Progenitor cell of endocrine pancreas (in vitro differentiated cells): ENCODE measurements at regions not wholly inside any gene's neighbourhood (a gene's known extent, or its start where the extent isn't known, plus 50 kb on each side); places are given as distances from the start of the nearest gene placed in this dataset.

Experiments
- DNase-seq: peaks from one replicate; pipeline ENCODE4 v3.0.0; 2021; ENCODE audit warnings: low spot score; ENCODE audit not compliant: unreplicated experiment
- H3K27ac Mint-ChIP-seq: 2 replicates; pipeline ENCODE4 v1.8.0; 2021; ENCODE audit warnings: mild to moderate bottlenecking, moderate library complexity, mixed read lengths
- H3K27me3 Mint-ChIP-seq: 2 replicates; pipeline ENCODE4 v1.8.0; 2021; ENCODE audit warnings: mixed read lengths
- H3K36me3 Mint-ChIP-seq: 2 replicates; pipeline ENCODE4 v1.8.0; 2022; ENCODE audit warnings: mixed read lengths; ENCODE audit not compliant: insufficient read depth
- H3K4me1 Mint-ChIP-seq: 2 replicates; pipeline ENCODE4 v1.8.0; 2021; ENCODE audit warnings: low read depth, mixed read lengths
- H3K4me3 Mint-ChIP-seq: 2 replicates; pipeline ENCODE4 v1.8.0; 2021; ENCODE audit warnings: low read depth, mild to moderate bottlenecking, moderate library complexity, mixed read lengths
- H3K9me3 Mint-ChIP-seq: 2 replicates; pipeline ENCODE4 v1.8.0; 2021; ENCODE audit warnings: low read depth, mixed read lengths
- CTCF ChIP-seq: fragments of 200-600 bp; sonication (generic); IDR thresholded peaks from one replicate; pipeline ENCODE4 v1.5.0; 2021; ENCODE audit warnings: antibody characterized with exemption, mild to moderate bottlenecking; ENCODE audit not compliant: unreplicated experiment

- Mint-ChIP-seq H3K9me3 (no peaks in the 10 kb centered on the region), H3K4me3 (no peak overlapping the region), H3K27ac (no peak overlapping the region), H3K4me1 (no peaks in the 10 kb centered on the region), H3K36me3 (no peaks in the 10 kb centered on the region), H3K27me3 (no peaks in the 10 kb centered on the region)
- no peak for DNase-seq
- TF ChIP-seq CTCF: no peak
These were observed 101.5 kb downstream of the SCG2 start for GRCh38 chr2:223500709-223501108.

- no peaks in the 10 kb centered on the region for H3K4me1 Mint-ChIP-seq
- H3K9me3 Mint-ChIP-seq: no peaks in the 10 kb centered on the region
- no peaks in the 10 kb centered on the region for H3K27me3 Mint-ChIP-seq
- H3K27ac Mint-ChIP-seq: no peak overlapping the region
- no peak overlapping the region for H3K4me3 Mint-ChIP-seq
- H3K36me3 Mint-ChIP-seq: no peaks in the 10 kb centered on the region
- DNase-seq: no peak
- TF ChIP-seq CTCF: no peak
These were observed 100.5 kb downstream of the SCG2 start for GRCh38 chr2:223501641-223502040.

GRCh38 chr2:223503746-223504145, 98.4 kb downstream of the SCG2 start:
- Mint-ChIP-seq H3K4me3 (no peak overlapping the region), H3K4me1 (no peaks in the 10 kb centered on the region), H3K27ac (no peak overlapping the region), H3K27me3 (no peaks in the 10 kb centered on the region), H3K36me3 (no peaks in the 10 kb centered on the region), H3K9me3 (no peaks in the 10 kb centered on the region)
- no peak for TF ChIP-seq CTCF
- DNase-seq: no peak

- DNase-seq: no peak
- H3K27me3 Mint-ChIP-seq: peaks cover 14% of the 10 kb centered on the region
- H3K36me3 Mint-ChIP-seq: no peaks in the 10 kb centered on the region
- no peaks in the 10 kb centered on the region for H3K9me3 Mint-ChIP-seq
- TF ChIP-seq CTCF: no peak
- H3K27ac Mint-ChIP-seq: no peak overlapping the region
- peaks cover 1% of the 10 kb centered on the region for H3K4me1 Mint-ChIP-seq
- no peak overlapping the region for H3K4me3 Mint-ChIP-seq
These were observed 93.8 kb downstream of the SCG2 start for GRCh38 chr2:223508372-223508771.

GRCh38 chr2:223510713-223511112, 91.4 kb downstream of the SCG2 start:
- no peaks in the 10 kb centered on the region for H3K36me3 Mint-ChIP-seq
- H3K4me1 Mint-ChIP-seq: peaks cover 1% of the 10 kb centered on the region

More at GRCh38 chr2:223510713-223511112, 91.4 kb downstream of the SCG2 start:
- DNase-seq: no peak
- H3K27me3 Mint-ChIP-seq: peaks cover 14% of the 10 kb centered on the region
- H3K9me3 Mint-ChIP-seq: peaks cover 5% of the 10 kb centered on the region
- H3K4me3 Mint-ChIP-seq: no peak overlapping the region
- H3K27ac Mint-ChIP-seq: no peak overlapping the region
- no peak for TF ChIP-seq CTCF
